ENCODE measurements at regions not wholly inside any gene's neighbourhood (a gene's known extent, or its start where the extent isn't known, plus 50 kb on each side); places are given as distances from the start of the nearest gene placed in this dataset.

DNA sequence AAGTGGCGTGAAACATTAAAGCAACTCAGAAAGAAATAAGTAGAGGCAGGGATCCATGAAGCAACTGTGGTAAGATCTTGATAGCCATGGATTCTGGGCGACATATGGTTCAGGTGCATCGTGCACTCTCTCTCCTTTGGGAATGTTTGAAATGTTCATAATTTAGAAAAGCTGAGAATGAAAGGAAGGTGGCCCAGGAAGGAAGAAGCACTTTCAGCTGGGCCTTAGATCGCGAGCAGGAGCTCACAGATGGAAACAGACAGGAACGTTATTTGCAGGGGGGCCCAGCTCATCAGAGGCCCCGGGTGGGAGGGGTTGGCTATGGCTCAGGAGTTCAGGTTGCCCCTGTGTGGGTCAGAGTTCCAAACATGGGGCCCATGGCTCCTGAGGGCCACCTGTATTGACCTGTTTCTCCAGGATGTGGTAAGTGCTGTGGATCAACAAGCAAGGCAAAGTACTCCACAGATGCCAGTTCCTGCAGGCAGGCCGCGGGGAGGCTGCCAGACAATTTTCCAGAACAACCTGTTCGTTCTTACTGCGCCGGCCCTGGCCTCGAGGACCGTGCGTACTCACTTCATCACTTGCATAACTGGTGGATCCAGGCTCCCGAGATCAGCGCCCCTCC, 253.2 kb downstream of the TOMM20 start:
- DNase-seq, result no peak

DNA sequence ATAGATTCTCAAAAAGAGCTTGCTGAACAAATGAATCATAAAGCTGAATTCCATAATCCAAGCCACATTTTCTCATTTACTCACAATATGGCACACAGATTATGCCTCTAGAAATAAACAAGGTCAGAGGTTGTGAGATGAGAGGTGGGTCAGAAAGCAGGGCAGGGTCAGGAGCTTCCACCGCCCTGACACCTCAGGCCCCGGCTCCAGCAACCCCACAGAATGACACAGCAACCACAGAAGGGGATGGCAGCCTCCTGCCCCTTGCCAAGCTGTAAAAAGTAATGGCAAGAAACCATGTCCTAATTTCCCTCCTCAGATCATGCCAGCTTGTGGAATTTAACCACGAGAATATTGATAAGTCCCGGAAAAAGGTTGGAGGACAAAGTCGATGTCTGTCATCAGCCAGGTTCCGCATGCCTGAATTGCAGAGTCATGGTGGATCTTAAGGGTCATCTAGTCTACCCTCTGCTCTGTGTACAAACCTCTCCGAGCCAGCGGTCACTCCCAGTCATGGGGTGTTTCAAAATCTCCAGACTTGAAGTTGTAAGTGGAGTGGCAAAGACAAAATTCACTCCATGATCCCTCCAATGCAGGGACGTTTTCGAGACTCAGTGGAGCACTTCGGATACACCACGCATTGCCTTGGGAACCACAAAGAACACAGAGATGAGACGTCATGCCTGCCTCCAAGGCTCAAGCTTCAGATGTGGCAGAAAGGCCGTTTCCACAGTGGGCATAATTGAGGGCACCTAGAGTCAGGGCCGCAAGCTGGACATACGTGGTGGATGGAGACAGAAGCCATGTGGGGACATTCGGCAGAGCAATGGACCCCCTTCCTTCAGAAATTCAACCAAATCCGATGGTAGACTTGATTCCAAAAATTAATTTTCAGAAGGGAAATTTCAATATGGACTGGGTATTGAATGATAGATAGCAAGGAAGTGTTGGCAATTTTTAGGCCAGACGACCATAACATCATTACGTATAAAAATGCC, 254.0 kb downstream of the TOMM20 start:
- no peak for DNase-seq

DNA sequence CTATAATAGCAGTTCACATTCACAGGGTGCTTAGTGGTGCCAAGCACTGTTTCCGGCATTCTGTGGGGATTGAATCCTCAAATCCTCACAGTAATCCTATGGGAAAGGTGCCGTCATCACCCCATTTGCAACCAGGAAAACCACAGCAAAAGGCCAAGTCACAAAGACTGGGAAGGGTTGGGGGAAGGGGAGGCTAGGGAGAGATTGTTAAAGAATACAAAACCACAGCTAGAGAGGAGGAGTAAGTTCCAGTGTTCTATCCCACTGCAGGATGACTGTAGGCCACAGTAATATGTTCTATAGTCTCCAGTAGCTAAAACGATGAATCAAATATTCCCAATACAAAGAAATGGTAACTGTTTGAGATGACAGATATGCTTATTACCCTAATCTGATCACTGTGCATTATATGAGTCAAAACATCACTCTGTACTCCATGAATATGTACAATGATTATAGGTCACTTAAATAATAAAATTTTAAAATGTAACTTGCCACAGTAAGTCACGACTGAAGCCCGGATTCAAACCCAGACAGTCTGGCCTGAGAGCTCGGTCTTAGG, 256.8 kb downstream of the TOMM20 start:
- peak; percentile 1 for DNase-seq

DNA sequence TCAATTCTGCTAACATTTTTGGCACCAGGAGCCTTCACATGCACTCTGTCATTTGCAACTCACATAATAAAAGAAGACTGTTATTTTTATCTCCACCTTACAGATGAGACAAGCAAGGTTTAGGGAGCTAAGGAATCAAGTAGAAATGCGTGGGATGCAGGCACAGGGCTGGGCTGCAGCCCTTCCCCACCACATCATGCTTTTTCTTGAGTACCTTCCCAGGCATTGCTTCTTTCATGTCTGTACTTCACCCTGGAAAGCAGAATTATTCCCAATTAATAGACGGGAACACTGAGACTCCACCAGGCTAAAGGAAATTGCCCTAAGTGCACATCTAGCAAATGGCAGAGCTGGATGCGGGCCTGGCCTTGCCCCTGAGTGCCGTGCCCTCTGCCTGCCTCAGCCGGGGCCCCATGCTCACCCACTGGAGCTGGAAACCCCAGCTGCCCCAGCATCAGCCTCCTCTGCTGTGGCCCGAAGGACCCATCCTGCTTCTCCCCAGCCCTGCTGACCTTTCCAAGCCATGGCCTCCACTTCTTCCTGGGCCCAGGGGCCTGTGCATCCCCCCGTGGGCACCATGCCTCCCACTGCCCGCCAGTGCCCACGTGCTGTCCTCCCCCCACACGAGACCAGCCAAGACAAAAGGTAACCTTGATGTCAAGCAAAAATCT, 257.5 kb downstream of the TOMM20 start:
- peak; percentile 39 for DNase-seq

DNA sequence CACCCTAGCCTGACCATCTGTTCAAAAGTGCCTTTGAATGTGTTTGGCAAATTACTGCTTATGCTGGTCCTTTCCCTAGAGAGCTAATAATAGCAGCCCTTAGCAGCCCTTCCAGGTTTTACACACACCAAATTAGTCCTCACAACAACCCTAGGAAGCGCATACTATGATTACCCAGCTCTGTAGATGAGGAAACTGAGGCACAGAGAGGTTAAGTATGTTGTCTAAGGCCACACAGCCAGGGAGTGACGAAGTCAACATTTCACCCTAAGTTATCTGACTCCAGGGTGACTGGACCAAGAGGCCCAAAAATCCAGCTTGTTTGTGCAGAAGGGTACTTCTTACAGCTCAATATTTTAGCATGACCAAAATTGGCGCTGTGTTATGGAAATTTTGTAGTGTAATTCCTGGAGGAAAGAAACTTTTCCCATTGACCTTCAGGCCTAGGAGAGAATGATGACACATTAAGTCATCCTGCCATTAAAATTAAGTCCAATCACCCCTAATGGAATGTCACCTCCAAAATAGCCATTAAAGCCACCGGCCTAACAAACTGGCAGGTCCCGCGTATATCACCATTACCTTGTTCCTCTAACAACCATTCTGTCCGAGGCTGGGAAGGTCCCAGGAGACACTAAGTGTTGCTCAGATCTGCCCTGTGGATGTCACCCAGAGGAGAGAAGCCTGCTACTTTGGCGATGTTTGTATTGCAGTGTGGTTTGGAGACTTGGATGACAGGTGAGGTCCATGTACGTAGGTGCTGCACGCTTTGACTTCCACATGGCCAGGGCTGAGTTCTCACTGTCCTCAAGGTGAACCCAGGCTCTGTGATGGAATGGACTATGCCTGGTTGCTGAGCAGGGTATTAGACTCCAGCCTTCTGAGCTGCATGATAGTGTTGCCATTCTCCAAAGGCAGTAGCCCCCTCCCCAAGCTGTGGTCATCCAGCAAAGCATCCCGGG, 258.3 kb downstream of the TOMM20 start:
- DNase-seq, result peak; percentile 44

DNA sequence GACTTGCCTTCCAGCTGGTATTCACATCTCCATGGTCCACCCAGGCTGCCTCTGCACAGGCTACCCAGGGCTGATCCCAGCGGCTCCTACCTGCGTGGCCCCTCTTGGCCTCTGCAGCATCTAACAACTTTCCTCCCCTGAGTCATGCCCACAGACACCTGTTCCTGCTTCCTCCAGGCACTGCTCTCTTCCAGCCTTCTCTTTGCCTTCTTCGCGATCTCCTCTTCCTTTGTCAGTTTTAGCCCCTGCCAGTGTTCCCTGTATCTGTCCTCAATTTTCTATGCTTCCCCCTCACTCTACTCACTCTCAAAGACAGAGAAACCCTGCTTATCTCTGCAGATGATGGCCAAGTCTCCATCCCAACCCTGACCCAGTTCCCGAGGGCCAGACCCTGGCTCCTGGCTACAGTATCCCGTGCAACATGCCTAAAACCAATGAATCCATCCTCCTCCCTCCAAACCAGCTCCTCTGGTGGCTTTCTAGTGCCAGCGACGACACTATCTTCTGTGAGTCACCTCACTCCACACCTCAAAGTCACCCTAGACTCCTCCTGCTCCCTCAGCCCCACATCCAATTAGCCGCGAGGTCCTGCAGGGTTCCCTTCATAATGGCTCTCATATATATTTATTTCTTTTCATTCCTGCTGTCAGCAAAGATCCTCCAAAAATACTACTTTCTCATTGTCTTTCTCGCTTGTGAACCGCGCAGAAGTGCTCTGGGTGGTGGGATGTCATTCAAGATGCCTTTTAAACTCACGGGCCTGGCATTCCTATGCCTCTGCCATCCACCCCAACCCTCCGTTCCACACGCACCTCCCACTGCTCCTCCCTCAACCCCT, 259.2 kb downstream of the TOMM20 start:
- DNase-seq, result peak; percentile 53

DNA sequence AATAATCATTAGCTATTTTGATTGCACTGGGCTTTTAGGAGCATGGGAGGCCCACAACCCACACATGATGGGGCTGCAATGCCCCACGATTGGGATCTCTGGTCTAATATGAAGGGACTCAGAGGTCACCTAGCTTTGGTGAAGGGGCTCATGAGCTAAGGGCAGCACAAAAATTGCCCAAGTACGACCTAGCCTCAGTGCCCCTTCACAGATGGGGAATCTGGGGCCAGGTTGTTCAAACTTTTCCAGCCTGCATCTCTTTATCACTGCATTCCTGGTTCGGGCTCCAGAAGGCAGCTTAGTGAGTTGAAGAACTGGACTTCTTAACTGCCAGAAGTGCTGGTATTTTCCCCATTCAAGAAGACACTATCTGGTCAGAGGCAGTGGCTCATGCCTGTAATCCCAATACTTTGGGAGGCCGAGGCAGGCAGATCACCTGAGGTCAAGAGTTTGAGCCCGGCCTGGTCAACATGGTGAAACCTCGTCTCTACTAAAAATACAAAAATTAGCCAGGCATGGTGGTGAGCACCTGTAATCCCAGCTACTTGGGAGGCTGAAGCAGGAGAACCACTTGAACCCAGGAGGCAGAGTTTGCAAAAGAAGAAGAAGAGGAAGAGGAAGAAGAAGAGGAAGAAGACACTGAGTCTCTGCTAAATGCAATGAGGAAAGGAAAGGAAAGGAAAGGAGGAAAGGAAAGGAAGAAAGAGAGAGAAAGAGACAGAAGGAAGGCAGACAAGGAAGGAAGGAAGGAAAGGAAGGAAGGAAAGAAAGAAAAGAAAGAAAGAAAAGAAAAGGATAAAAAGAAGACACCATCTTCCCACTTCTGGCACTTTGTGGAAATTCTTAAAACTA, 258.5 kb upstream of the IRF2BP2 start:
- peak; percentile 53 for DNase-seq

DNA sequence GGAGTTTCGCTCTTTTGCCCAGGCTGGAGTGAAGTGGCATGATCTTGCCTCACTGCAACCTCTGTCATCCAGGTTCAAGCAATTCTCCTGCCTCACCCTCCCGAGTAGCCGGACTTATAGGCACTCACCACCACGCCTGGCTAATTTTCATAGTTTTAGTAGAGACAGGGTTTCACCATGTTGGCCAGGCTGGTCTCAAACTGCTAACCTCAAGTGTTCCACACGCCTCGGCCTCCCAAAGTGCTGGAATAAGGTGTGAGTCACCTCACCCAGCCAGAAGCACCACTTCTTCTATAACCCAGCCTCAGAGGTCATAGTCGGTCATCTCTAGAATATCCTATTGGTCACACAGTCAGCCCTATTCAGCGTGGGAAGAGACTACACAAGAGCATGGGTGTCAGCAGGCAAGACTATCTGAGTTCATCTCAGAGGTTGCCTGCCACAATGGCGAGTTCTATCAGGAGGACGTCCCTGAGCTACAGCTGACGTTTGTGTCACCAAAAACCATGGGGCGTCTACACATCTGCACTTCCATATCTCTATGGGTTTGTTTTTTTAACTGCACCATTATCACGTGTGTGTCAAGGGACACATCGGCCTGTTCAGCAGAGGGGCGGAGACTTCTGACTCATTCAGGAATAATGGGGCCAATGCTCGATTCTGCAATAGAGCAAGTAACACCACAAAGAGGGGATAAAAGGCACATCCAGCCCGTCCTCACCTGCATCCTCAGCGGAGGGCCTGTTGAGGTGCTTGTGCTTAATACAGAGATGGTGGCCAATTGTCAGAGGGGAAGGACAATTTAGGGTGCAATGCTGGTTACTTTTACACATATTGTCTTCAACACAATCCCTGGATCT, 256.3 kb upstream of the IRF2BP2 start:
- DNase-seq, result peak; percentile 47

DNA sequence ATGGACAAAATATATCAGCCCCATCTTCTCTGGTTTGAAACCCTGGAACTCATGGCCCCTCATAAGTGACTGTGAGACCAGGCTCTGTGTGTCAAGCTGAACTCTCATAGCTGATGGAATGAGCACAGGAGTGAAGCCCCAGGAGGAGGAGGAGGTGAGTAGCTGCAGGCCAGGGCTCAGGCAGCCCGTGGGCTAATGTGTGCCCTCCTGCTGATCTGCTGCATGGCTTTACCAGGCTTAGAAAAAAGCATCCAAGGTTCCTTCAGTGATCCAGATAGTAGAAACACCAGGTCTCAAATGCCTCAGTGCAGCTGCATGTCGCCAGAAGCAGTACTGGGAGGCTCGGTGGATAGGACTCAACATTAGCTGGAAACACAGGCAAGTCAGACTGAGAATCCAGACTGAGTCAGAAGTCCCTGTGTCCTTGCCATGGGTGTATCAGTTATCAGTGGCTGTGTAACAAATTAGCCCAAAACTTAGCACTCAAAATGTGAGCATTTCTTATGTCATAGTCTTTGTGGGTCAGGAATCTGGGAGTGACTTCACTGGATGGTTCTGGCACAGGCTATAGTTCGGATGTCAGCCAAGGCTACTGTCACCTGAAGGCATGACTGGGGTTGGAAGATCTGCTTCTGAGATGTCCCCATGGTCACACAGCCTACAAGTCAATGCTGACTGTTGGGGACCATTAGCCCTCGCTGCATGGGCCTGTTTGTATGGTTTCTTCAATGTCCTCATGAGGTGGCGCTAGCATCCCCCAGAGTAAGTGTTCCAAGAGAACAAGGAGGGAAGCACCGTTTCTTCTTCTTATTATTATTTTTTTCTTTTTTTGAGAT, 255.4 kb upstream of the IRF2BP2 start:
- DNase-seq, result peak; percentile 36

DNA sequence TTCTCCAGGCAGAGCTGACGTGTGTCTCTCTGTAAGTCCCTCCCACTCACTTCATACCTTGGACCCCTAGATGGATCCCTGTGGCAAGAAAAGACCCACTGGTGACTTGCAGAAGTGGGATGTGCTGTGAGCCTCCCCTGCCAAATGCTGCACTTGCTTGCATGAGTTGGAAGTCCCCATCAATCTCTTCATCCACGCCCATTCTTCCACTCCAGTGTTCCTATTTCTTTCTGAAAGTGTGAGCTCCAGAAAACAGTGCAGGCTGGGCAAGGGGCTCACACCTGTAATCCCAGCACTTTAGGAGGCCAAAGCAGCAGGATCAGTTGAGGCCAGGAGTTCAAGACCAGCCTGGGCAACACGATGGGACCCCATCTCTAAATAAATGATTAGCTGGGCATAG, 254.1 kb upstream of the IRF2BP2 start:
- DNase-seq, result peak; percentile 14

DNA sequence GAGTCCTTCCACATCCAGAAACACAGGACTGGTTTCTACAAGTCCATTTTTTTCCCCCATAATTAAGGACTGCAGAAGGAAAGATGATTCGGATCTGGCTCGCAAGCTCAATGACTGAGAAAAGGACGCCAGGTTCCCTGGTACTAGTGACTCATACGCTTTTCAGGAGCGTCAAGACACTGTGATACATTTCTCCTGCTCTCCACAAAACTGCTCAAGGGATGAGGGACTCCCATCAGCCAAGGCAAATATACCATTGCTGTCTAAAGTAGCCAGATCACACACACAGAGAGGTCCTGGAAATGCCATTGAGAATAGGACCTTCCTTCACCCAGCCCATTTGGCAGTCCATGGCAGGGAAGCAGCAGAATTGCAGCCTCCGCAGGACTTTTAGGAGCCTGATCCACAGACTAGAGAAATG, 253.6 kb upstream of the IRF2BP2 start:
- DNase-seq, result no peak

DNA sequence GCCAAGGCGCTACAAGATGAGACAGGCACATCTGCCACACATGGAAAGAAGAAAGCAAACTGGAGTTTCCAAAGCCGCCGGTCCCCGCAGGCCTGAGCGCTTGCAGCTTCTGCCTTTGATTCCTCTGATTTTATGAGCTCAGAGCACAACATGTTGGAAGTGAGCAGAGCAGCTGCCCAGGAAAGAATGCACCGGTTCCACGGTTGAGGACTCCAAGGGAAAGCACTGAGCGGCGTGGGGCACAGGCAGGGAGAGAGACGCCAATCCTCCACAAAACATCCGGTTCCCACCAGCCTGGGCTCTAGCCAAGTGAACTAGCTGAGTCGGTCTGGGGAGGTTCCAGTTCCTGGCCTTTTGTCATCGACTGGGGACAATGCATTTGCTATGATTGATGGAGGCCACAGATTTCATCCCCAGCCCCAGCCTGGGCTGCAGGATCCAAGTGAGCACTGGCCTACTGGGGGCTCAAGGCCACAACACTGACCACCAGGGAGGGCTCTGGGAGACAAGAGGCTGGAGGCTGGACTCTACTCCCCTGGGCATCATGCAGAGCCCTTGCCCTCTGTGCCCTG, 253.1 kb upstream of the IRF2BP2 start:
- DNase-seq, result peak; percentile 46

DNA sequence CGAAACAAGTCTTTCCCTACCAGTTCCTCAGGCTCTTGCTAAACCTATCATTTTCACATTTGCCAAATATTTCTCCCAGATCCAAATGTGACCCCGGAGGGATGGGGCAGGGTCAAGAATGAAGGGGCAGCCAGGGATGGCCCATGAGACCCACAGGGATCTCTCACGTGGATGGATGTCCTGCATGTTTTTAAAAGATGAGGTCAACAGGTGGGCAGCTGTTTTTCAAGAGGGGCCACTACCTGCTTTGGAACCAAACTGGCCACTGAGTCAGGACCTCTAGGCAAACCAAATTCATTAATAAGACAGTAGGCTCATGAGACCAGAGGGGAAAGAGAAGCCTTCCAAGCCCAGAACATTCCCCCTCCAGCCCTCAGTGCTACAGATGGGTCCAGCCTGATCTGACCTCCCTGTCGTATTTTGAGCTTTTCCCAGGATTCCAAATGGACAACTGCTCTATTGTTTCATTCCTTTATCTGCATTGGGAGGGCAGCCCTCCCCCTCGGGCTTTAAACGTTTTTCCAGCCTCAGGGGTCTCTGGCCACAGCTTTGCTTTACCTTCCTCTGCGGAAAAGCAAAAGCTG, 252.5 kb upstream of the IRF2BP2 start:
- DNase-seq, result peak; percentile 10

DNA sequence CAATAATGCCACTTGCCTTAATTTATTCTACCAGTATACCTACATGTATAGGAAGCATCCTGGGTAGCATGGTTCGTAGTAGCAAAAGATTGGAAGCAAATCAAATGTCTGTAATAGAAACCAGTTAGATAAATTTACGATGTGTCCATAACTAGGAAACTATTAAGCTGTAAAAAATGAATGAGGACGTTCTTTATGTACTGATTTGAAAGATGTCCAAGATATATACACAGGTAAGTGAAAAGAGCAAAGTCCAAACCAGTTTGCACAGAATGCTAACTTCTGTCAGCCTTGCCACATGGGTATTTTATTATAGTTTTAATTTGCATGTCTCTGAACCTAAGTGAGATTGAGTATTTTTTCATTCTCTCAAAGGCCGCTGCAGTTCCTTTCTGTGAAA, 251.8 kb upstream of the IRF2BP2 start:
- no peak for DNase-seq

DNA sequence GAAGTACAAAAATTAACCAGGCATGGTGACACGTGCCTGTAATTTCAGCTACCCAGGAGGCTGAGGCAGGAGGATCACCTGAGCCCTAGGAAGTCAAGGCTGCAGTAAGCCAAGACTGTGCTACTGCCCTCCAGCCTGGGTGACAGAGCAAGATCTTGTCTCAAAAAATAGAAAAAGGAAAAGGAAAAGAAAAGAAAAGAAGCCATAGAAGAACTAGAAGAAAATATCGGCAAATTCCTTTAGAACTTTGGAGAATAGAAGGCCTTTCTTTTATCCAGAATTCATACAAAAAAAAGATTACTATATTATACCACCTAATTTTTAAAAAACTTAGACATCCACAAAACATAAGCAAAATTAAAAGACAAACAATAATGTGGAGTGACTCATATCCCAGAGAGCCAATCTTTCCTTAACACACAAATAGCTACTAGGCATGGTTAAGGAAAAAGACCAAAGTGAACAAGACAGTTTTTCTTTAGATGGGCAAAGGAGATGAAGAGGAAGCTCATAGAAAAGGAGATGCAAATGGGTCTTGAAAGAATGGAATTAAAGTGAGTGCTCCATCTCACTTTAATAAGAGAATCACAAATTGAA, 251.1 kb upstream of the IRF2BP2 start:
- DNase-seq, result no peak

DNA sequence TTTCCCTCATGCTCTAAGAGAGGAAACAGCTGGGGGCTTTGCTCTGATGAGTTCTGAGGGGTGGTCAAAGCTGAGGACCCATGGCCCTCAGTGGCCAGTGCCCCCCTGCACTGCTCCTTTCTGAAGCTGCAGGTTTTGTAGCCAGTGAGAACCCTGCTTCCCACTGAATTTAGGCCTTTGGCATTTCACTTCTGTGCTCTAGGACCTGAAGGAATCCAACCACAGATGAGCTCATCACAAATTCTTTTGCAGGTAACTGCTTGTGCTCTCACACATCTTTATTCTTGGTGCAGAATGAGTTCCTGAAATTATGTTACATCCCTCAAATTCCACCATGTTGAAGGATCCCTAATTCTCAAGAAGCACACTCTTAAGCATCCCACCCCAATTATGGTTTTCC, 248.7 kb upstream of the IRF2BP2 start:
- no peak for DNase-seq

DNA sequence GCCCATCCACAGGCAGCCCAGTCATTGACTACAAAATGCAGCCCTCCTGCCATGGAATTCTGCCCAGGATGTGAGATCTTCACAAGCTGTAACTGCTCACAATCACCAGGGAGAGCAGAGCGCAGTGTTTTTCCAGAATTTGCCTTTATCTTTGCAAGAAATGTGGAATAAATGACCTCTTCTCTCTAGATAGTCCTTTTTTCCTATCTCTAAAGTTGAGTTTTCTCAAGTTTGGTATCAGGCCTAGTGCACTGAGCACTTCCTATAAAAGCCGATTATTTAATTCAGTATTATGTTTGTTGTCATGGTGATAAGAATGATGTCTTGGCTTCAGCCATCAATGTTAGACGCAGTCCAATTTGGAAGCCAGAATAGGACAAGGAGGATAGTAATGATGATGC, 246.9 kb upstream of the IRF2BP2 start:
- no peak for DNase-seq

Data from activated effector memory CD4-positive, alpha-beta T cell treated with anti-CD3 and anti-CD28 coated beads, Interleukin-2, amount 50 U/mL, for 16 hours (primary cell).